Amniotic stem cell (primary cell): ENCODE measurements at regions not wholly inside any gene's neighbourhood (a gene's known extent, or its start where the extent isn't known, plus 50 kb on each side); places are given as distances from the start of the nearest gene placed in this dataset.

ENCODE experiments used
- DNase-seq: peaks from one replicate; lab custom pipeline; 2025; lab: John Stamatoyannopoulos, UW

GRCh38 chr5:114252226-114252625 is 109.6 kb upstream of the KCNN2 start:
- no peak for DNase-seq

- DNase-seq: no peak
These were observed 106.6 kb upstream of the KCNN2 start for GRCh38 chr5:114255260-114255659.

GRCh38 chr5:114261989-114262388 is 99.9 kb upstream of the KCNN2 start:
- no peak for DNase-seq

- no peak for DNase-seq
These were observed 96.3 kb upstream of the KCNN2 start for GRCh38 chr5:114265432-114266060.

- no peak for DNase-seq
These were observed 95.5 kb upstream of the KCNN2 start for GRCh38 chr5:114266374-114266773.

- DNase-seq: no peak
These were observed 65.7 kb upstream of the KCNN2 start for GRCh38 chr5:114296191-114296590.

- DNase-seq: no peak
These were observed 64.0 kb upstream of the KCNN2 start for GRCh38 chr5:114297915-114298314.

- no peak for DNase-seq
These were observed 56.3 kb upstream of the KCNN2 start for GRCh38 chr5:114305402-114306207.

GRCh38 chr5:114308017-114308416 is 53.9 kb upstream of the KCNN2 start:
- DNase-seq: no peak

GRCh38 chr5:114308508-114308907 is 53.4 kb upstream of the KCNN2 start:
- no peak for DNase-seq

- DNase-seq: no peak
These were observed 51.2 kb upstream of the KCNN2 start for GRCh38 chr5:114310666-114311065.

GRCh38 chr5:114311281-114311680 is 50.6 kb upstream of the KCNN2 start:
- no peak for DNase-seq

GRCh38 chr5:114311968-114312367 is 49.9 kb upstream of the KCNN2 start:
- DNase-seq: no peak
